ENCODE measurements at regions not wholly inside any gene's neighbourhood (a gene's known extent, or its start where the extent isn't known, plus 50 kb on each side); places are given as distances from the start of the nearest gene placed in this dataset.

- ChIA-PET CTCF (no interaction called here), POLR2A (no interaction called here)
- DNase-seq (ENCODE audit: low read depth, low spot score), result no peak
- H3K4me3 ChIP-seq (ENCODE audit: low read depth, low read length), result no peak overlapping the region
- no peak for TF ChIP-seq CTCF (IDR thresholded peaks at IDR 0.05; ENCODE audit: insufficient read depth, low read length, missing control alignments)
Observed at GRCh38 chr5:2415678-2416077, 335.8 kb downstream of the IRX2 start.

- no peak for TF ChIP-seq CTCF (IDR thresholded peaks at IDR 0.05; ENCODE audit: insufficient read depth, low read length, missing control alignments)
- H3K4me3 ChIP-seq (ENCODE audit: low read depth, low read length), result no peak overlapping the region
- ChIA-PET POLR2A (no interaction called here), CTCF (no interaction called here)
- no peak for DNase-seq (ENCODE audit: low read depth, low spot score)
Observed at GRCh38 chr5:2410451-2410850, 341.0 kb downstream of the IRX2 start.

- ChIA-PET POLR2A (no interaction called here), CTCF (no interaction called here)
- no peak for DNase-seq (ENCODE audit: low read depth, low spot score)
- no peak for TF ChIP-seq CTCF (IDR thresholded peaks at IDR 0.05; ENCODE audit: insufficient read depth, low read length, missing control alignments)
- no peak overlapping the region for H3K4me3 ChIP-seq (ENCODE audit: low read depth, low read length)
Observed at GRCh38 chr5:2403296-2403695, 348.2 kb downstream of the IRX2 start.

- no peak for TF ChIP-seq CTCF (IDR thresholded peaks at IDR 0.05; ENCODE audit: insufficient read depth, low read length, missing control alignments)
- ChIA-PET CTCF (no interaction called here), POLR2A (no interaction called here)
- no peak overlapping the region for H3K4me3 ChIP-seq (ENCODE audit: low read depth, low read length)
- no peak for DNase-seq (ENCODE audit: low read depth, low spot score)
Observed at GRCh38 chr5:2399804-2400203, 351.7 kb downstream of the IRX2 start.

- H3K4me3 ChIP-seq (ENCODE audit: low read depth, low read length), result no peak overlapping the region
- no peak for TF ChIP-seq CTCF (IDR thresholded peaks at IDR 0.05; ENCODE audit: insufficient read depth, low read length, missing control alignments)
- POLR2A ChIA-PET, result no interaction called here
- no peak for DNase-seq (ENCODE audit: low read depth, low spot score)
- CTCF ChIA-PET, result no interaction called here
Observed at GRCh38 chr5:2399096-2399495, 352.4 kb downstream of the IRX2 start.

DNA sequence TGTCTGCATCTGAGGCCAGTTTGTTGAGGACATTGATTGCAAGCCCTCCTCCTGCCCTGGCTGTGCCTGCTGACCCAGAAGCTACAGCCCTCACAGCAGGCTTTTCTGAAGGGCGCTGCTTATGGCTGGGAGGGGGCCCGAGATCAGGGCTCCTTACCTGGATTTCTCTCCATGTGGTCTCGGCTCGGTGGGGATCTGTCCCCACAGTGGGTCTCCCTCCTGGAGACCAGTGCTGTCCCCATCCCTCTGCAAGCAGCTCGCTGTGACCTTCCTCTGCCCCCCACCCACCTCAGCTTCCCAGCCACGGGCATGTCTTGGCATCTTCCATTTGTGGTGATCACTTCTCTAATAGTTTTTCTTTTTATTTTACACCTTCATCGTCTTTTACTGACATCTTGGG, 357.9 kb downstream of the IRX2 start:
- no peak for TF ChIP-seq CTCF (IDR thresholded peaks at IDR 0.05; ENCODE audit: insufficient read depth, low read length, missing control alignments)
- H3K4me3 ChIP-seq (ENCODE audit: low read depth, low read length), result no peak overlapping the region
- CTCF ChIA-PET, result no interaction called here
- no peak for DNase-seq (ENCODE audit: low read depth, low spot score)
- POLR2A ChIA-PET, result no interaction called here
